OCI-M2 (cell line): ENCODE measurements at regions not wholly inside any gene's neighbourhood (a gene's known extent, or its start where the extent isn't known, plus 50 kb on each side); places are given as distances from the start of the nearest gene placed in this dataset.

Source experiments
- DNase-seq: peaks from one replicate; lab custom pipeline; 2025; ENCODE audit not compliant: unreplicated experiment; lab: John Stamatoyannopoulos, UW

DNA sequence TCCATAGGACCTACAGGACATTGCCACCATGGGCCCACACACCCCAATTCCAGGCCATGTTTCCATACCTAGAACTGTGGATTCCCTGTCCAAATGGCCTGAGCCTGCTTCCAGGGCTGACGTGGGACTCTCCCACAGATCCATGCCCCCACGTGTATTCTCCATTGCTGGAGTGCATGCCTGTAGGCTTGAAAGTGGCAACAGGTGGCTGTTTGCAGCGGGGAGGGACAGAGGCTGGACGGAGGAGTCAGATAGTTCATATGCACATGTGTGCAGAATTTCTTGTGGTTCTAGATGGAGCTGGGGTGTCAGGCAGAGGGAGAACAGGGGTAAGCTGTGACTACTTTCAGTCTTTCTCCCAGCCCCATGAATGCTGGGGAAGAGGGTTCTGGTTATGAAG lies 285.7 kb upstream of the ANKRD55 start:
- DNase-seq: no peak

DNA sequence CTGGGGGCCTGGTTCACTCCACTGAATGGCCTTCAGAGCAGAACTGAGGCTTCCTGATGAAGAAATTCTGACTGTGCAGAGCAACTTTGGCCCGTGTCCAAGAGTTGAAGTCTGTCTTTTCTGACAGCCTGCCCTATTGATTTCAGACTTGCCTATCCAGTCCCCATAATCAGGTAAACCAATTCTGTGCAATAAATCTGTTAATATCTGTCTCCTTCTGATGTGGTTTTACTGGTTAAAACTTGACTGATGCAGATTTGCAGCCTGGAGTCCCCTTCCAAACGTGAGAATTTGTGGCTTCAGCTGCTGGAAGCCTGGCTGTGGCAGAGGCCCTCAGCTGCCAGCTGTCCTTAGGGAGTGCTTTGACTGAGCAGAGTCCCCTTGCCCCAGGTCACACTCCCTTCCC lies 283.9 kb upstream of the ANKRD55 start:
- DNase-seq: no peak

DNA sequence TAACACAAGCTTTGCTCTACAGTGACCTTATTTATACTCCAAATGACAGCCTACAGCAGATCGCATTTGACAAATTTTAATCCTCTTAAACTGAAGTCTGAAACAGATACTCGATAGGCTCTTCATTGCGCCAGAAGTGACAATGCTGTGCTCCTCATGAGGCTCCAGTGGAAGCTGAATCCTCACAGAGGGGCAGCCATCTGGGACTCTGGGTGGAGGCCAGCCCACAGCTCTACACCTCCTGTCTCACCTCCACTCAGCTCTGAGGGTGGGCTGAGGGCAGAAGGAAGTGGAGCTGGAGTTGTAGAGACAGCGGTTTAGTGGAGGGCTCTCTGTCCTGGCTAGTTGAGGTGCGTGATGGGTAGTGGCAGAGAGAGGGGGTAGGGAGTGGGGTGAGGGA lies 283.3 kb upstream of the ANKRD55 start:
- DNase-seq: no peak

DNA sequence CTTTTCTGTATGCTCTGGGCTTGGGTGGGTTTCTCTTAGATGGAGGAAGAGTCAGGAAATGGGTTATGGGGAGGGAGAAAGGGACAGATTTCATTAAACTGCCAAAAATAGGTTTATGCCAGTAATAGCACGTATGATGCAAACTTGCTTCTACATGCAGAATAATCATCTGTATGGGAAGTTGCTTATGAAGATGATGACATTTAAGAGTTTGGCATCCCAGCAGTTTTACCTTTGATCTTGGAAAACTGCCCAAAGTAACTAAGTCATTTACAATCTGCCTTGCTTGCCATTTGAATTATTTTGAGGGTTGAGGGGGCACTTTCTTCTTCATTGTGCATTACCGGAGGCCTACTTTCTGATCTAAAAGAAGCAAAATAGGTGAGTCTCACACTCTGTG lies 282.9 kb upstream of the ANKRD55 start:
- no peak for DNase-seq

DNA sequence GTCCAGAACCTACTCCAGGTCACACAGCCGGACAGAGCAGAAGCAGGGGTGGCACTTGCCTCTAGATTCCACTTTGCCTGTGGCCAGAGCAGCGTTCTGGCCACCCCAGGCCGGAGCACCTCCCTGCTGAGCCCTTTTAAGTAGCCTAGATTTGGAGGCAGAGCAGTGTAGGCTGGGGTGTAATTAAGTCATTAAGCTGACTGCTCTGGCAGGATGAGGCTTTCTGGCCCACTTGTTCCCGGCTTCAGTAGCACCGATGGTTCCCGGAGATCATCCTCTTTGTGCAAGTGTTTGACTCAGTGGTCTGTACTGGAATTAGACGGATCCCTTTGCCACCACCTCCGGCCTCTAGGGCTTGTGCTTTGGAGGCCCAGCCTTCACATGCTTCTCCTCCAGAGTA lies 281.9 kb upstream of the ANKRD55 start:
- DNase-seq: no peak

DNA sequence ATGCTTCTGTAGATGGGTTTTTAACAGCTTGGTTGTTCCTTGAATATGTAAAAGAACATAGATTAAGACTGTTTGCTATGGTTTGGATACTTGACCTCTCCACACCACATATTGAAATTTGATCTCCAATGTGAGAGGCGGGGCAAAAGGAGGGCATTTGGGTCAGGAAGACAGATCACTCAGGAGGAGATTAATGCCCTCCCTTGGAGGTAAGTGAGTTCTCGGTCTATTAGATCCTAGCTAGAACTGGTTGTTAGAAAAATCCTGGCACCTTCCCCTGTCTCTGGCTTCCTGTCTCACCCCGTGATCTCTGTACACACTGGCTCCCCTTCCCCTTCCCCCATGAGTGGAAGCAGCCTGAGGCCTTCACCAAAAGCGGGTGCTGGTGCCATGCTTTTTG lies 281.1 kb upstream of the ANKRD55 start:
- no peak for DNase-seq

DNA sequence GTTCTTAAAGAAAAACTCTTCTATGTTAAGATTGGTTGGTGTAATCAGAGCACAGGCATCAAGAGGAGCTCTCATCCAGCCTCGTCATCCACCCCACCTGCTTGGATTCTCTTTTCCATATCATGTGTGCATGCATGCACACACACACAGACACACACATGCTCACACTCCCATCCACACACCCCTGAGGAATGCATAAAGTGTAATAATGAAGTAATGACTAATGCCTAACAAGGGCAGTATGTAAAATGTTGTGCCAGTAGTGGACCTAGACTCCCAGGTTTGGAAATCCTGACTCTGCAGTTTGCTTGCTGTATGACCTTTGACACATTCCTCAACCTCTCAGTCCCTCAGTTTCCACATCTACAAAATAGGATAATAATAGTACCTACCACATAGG lies 280.0 kb upstream of the ANKRD55 start:
- no peak for DNase-seq

DNA sequence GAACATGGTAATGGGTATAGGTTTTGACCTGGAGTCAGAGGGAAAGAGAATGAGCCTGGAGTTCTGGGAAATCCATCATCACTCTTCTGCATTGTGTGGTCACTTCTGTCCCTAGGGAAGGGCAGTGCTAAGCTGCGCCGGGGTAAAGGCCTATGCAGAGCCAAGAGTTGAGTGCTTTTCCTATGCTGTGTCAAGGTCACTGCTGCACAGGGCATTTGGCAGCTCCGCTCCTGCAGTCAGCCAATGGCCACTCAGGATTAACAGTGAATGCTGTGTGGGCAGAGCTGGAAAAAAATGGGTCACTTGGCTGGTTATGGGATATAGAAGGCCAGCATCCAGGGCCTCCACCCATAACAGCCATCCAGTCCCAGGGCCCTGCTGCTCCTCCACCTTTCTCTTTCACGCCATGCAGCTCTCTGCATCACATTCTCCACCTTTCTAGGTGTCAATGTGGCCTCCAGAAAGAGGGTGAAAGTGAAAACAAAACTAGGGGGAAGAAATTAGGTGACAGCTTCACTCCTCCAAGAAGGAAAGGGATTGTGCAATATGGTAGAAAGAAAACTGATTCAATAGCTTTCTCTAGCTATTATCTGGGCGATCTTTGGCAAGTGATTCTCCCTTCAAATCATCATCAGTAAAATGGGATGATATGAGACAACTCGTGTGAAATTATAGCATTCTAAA lies 279.3 kb upstream of the ANKRD55 start:
- no peak for DNase-seq

DNA sequence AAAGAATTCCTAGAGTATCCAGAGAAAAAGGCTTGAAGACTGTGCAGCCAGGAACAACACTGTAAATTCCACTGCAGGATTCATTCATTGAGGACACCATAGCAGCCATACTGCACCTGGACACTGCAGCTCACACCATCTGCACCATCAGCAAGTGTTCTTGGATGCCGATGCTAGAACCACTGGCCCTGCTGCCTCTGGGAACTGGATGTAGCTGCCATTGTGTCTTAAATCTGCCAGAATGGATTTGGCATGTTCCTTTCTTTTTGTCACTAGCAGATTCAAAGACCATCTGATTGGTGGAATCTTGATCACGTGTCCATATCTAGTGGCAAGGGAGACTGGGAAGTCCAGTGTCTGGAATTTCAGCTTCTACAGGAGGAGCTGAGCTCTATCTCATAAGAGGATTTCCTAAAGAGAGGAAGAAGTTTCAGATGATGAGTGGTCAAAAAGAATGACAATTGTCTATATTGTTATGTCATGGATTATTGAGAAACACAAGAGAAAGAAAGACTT lies 278.3 kb upstream of the ANKRD55 start:
- no peak for DNase-seq

DNA sequence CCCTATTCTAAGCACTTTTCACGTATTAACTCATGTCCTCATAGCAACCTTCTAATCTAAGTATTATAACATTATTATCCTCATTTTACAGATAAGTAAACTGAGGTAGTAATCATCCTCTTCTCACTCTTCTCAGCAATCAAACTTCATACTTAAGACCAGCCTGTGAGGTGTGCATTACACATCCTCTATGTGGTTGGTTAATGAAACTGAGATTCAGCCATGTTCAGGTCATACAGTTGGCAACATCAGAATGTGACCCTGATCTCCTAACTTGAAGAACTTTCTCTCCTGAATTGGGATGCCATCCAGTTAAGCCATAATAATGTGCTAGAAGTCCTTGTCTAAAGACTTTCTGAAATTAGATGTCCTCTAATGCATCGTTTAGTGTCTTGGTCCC lies 275.1 kb upstream of the ANKRD55 start:
- DNase-seq: no peak

DNA sequence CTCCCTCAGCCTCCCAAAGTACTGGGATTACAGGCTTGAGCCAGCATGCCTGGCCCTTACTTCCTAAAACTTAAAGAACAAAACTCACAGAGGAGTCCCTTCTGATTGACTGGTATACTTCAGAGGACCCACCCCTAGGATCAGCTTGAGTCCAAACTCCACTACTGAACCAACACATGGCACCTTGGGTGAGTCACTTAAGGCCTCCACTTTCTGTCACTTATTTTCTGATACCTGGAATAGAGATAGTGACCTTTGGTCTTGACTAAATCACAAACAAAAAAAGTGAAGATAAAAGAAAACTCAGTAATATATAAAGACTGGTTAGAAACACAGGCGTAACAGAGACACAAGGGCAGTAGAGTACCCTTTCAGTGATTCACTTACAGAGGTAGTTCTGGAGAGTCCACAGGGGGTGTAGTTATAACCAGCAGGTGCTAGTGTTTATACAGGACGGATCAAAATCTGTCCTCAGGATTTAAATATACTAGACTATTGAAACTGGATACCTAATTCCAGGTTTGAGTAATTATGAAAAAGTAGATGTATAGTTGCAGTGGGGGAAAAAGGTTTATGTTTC lies 274.3 kb upstream of the ANKRD55 start:
- no peak for DNase-seq

DNA sequence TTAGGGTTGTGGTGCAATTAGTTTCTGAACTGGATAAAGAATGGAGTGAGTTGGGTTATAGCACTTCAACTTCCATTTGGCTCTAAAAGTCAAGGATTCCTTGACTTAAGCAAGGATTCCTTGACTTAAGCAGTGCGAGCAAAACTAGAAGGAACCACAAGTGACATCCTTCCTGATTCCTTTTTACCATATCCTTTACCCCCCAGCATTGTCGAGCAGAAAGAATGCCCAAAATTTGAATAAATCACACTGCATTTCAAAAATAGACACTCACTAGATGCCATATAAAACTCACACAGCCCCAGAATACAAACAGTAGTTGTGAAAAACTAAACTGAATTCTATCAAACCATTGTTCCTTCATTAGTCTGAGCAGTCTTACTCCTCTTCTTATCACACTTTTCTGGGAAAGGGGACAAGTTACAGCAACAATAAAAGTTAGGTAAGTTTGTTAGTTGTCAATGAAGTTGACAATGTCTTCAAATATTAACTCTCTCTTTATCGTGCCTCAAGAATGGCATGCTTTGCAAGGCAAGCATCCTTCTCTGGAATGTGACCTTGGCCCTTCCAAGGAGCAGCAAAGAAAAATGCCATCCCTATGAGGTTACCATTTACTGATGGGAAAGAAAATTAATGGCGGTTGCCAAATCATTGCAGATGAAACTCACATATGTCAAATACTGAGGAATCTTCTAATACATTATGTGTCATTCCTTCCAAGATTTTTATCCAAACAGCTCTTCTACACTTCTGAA lies 273.3 kb upstream of the ANKRD55 start:
- DNase-seq: no peak

DNA sequence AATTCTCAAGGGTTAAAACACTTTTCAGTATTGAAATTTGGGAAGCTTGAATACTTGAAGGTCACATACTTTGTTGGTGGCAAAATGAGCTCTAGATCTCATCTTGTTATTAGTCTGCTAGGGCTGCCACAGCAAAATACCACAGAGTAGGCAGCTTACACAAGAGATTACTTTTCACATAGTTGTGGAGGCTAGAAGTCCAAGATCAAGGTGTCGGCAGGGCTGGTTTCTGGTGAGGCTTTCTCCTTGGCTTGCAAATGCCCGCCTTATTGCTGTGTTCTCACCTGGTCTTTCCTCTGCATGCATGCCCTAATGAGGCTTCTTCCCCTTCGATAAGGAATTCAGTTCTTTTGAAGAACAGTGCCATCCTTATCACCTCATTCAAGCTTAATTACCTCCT lies 270.8 kb upstream of the ANKRD55 start:
- no peak for DNase-seq

DNA sequence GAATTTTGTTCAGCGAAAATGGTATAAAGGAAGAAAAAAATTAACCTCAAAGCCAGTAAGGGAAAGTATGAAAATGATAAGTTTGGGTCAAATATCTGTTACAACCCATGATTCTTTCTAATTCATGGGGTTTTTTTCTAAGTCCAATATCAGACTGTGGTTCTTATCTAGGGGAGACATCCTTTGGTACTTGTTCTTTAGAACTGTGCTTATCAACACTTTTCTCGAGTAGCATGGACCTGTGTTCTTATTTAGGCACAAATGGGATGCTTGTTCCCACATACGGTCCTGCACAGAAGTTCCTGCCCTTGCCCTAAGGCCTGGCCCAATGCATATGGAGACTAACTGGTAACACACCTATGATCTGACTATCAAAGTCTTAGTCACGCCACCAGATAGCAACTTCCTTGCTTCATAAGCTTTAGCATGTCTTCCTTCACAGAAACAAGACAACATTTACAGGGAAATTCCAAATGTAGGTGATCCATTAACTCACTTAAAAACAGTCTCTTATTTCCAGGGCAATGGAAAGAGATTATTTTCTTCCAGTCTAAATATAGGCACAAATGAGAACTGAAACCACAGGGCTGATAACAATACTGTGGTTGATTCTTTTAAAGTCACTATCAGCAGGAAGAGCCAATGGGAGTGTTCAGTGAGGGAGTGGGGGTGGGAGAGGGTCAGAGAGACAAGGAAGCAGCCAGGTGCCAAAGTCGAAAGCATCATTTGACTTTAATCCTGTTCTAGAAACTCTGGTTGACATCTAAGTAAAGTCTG lies 268.8 kb upstream of the ANKRD55 start:
- peak; percentile 23 for DNase-seq

DNA sequence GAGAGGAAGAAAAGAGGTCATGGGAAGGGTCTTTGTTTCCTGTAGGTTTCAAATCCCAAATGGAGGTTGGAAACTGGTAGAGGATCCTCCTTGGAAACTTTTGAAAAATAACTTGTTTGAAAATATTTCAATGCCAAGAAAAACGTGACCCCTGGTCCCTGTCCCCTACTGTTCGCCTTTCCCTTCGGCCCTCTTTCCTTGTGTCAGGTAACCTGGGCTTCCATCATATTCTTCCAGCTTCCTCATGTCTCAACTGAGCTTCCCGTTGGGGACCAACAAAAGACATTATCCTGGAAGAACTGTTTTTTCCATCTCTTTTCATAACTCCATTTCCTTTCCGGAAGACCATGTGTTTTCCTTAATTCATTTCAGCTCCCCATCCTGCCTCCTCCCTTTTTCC lies 266.8 kb upstream of the ANKRD55 start:
- DNase-seq: no peak

DNA sequence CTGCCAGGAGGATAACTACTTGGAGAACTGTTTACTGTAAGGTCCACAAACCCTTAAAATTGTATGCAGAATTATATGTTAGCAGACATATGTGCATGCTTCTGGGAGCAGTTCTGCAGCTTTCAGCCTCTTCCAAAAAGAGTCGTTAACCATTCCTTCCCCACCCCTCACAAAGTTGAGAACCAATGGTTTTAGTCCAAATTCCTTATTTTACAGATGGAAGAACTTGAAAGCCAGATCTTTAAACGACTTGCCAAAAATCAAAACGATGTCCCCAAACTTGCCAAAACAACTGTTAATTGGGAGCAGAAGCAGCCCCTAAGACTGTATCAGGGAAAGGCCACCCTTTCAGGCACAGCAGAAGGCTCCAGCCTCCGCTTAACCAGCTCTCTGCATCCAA lies 266.4 kb upstream of the ANKRD55 start:
- DNase-seq: no peak

DNA sequence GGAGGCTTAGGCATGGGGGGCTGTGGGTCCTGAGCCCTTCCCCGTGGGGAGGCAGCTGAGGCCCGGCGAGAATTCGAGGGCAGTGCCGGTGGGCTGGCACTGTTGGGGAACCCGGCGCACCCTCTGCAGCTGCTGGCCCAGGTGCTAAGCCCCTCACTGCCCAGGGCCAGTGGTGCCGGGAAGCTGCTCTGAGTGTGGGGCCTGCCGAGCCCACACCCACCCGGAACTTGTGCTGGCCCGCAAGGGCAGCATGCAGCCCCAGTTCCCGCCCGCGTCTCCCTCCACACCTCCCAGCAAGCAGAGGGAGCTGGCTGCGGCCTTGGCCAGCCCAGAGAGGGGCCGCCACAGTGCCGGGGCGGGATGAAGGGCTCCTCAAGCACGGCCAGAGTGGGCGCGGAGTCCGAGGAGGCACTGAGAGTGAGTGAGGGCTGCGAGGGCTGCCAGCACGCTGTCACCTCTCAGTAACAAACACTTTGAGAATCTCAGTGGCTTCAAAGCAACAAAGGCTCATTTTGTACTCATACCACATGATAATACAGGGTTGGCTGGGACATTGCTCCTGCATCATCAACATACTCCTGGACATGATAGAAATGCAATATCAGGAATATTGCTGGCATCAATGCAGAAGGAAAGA lies 265.7 kb upstream of the ANKRD55 start:
- DNase-seq: no peak

DNA sequence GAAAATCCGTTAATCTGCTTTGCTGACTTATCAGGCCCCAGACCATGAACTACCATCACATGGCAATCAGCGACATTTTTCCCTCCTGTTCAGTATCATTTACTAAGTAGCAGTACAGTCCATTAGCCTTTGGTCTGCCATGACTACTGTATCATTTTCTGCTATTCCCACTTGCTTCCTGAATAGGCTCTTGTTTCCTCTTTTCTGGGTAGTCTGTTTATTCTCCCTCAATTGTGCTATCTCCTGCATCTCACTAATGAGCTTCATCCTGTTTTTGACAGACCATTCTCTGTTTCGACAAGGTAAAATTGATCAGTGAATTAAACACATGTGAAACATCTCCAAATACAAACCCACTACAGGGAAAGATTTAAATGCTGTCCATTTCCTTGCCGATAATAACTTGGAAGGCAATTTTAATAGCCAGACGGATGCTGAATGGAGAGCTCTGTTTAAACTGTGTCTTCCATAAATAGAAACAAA lies 263.5 kb upstream of the ANKRD55 start:
- DNase-seq: no peak

DNA sequence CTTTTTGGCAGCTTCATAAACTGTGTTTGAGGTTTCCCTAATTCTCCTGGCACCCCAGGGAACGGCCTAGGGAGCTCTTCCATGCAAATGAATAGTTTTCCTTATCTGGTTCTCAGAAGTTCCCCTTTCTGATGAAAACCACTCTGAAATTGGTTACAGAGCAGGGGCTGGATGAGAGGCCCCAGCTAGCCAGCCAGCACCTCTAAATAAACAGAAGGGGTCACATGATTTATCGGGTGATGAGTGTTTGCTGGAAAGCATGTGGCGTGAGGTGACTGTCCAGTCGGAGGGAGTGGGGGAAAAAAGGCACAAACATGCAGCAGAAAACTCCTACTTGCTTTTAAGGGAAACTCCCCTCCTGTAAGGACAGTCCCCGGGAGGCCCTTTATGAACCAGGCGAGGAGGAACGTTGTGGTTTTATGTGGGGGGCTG lies 261.2 kb upstream of the ANKRD55 start:
- no peak for DNase-seq

DNA sequence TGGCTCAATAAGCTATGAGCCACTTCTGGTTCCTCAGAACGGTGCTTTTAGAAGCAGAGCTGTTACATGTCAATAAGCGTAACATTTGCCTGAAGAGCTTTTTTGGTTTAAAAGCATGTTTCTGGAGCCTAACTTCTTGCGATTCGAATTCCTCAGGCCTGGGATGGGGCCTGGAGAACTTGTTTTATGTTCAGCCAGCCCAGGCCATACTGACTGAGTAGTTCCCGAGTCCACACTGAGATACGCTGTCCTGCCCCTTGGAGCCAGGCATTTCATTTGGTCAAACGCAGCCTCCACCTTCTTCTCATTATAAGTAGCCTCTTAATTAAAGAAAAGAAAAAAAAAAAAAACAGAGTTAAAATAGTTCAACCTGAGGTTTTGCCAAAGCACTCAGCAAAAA lies 260.6 kb upstream of the ANKRD55 start:
- DNase-seq: no peak

DNA sequence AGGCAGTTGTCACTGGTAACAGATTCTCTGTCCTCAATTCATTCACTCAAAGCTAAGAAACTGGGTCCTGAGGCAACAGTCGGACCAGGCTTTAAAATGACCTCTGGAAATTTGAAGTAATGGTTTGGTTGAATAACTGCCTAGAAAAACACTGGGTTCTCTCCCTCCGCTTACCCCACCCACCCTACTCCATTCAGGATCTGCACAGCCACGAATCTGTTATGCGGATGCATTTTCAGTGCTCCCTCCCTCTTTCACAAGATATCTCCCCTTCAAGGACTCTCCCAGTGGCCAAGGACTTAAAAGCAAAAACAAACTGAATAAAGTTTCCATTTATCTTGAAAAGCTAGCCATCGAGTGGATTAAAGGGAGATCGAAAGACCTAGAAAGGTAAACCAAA lies 260.2 kb upstream of the ANKRD55 start:
- DNase-seq: no peak
